ENCODE measurements at regions not wholly inside any gene's neighbourhood (a gene's known extent, or its start where the extent isn't known, plus 50 kb on each side); places are given as distances from the start of the nearest gene placed in this dataset.

- ChIA-PET POLR2A (no interaction called here), CTCF (interaction anchor here (1.3 kb wide), 1 partner anchor 29 kb away, joined by 3 read pairs; no protein-coding TSS in a partner anchor)
- no peaks in the 10 kb centered on the region for H3K4me1 ChIP-seq (ENCODE audit: control insufficient read depth, extremely low read depth, insufficient read depth, low read length)
- intact Hi-C loops (cut with micrococcal nuclease), result no loop called here
- H3K4me3 ChIP-seq (replicated peaks in 1 of 3; ENCODE audit: insufficient read depth in 1 of 3, low read depth in 1 of 3, low read length in 3 of 3), result no peak overlapping the region
- no peak for TF ChIP-seq CTCF (IDR thresholded peaks at IDR 0.05; ENCODE audit: extremely low read depth in 1 of 2, insufficient read depth in 1 of 2, low read depth in 1 of 2, low read length in 2 of 2)
- no peak for TF ChIP-seq JUN (IDR thresholded peaks at IDR 0.05; ENCODE audit: borderline replicate concordance, insufficient read depth, insufficient read length, low read depth)
- TF ChIP-seq EZH2 (IDR thresholded peaks at IDR 0.05; ENCODE audit: borderline replicate concordance, low read depth, low read length, severe bottlenecking), result no peak
- TF ChIP-seq POLR2AphosphoS5 (IDR thresholded peaks at IDR 0.05; ENCODE audit: insufficient read depth, low read depth, low read length), result no peak
- TF ChIP-seq GATA2 (IDR thresholded peaks at IDR 0.05; ENCODE audit: insufficient read depth, insufficient read length, low read depth, low read length), result no peak
- TF ChIP-seq FOS (IDR thresholded peaks at IDR 0.05; ENCODE audit: borderline replicate concordance, insufficient read depth, low read length), result no peak
- TF ChIP-seq POLR2A (IDR thresholded peaks at IDR 0.05; ENCODE audit: low read depth, low read length), result no peak
- TF ChIP-seq MAX (IDR thresholded peaks at IDR 0.05; ENCODE audit: insufficient read depth, insufficient read length), result no peak
- no peak for TF ChIP-seq MYC (IDR thresholded peaks at IDR 0.05; ENCODE audit: low read depth, low read length)
- H3K4me2 ChIP-seq (ENCODE audit: insufficient read depth, low read length), result no peak overlapping the region
- H2AFZ ChIP-seq (ENCODE audit: low read depth, low read length), result no peak overlapping the region
- no TSS peak for BruUV-seq (replicated peaks)
- H3K9me3 ChIP-seq (replicated peaks; ENCODE audit: control insufficient read depth, insufficient read depth, low read length), result no peaks in the 10 kb centered on the region
- DNase-seq (ENCODE audit: low read depth, low spot score) (no peak), FAIRE-seq (no peak)
- H3K27ac ChIP-seq (ENCODE audit: insufficient read depth, low read depth, low read length), result no peak overlapping the region
- H3K9ac ChIP-seq (replicated peaks; ENCODE audit: extremely low read depth, insufficient read depth, low read length), result no peak overlapping the region
- H3K9me1 ChIP-seq (replicated peaks; ENCODE audit: control insufficient read depth, extremely low read depth, insufficient read depth, low read length), result no peaks in the 10 kb centered on the region
- dilution Hi-C loops (cut with MboI; ENCODE audit: extremely low pct_ligation_motif_present, low sequenced_read_pairs), result no loop called here
- no peaks in the 10 kb centered on the region for H3K36me3 ChIP-seq (ENCODE audit: control insufficient read depth in 2 of 2, extremely low read depth in 1 of 2, insufficient read depth in 2 of 2, low read length in 2 of 2)
- H3K79me2 ChIP-seq (ENCODE audit: control insufficient read depth, insufficient read depth, low read length), result no peaks in the 10 kb centered on the region
- no peaks in the 10 kb centered on the region for H3K27me3 ChIP-seq (ENCODE audit: control insufficient read depth in 2 of 2, insufficient read depth in 2 of 2, low read length in 2 of 2)
- H4K20me1 ChIP-seq (replicated peaks; ENCODE audit: control insufficient read depth, extremely low read depth, insufficient read depth, low read length), result no peaks in the 10 kb centered on the region
Measured at GRCh38 chr14:71395151-71395604, 487.9 kb downstream of the PCNX1 start.
